Caco-2 (cell line): ENCODE measurements at regions not wholly inside any gene's neighbourhood (a gene's known extent, or its start where the extent isn't known, plus 50 kb on each side); places are given as distances from the start of the nearest gene placed in this dataset.

Experiments
- BruUV-seq: library from RNA; stranded (reverse); fragments of 400-500 nt; replicated peaks from 2 replicates; lab custom pipeline; 2021; lab: Mats Ljungman, UMichigan
- CTCF ChIA-PET: fragments of 300-600 bp; sonication (Branson Sonifier 250); formaldehyde crosslinking; loops from one replicate; lab custom pipeline; 2022; ENCODE audit warnings: antibody characterized with exemption; lab: Charles Lee
- POLR2A ChIA-PET: fragments of 300-600 bp; sonication (Branson Sonifier 250); formaldehyde crosslinking; loops from one replicate; lab custom pipeline; 2022; ENCODE audit warnings: antibody characterized with exemption; lab: Charles Lee
- DNase-seq, 2 experiments: peaks; one replicate each; pipeline versions ENCODE4 v3.0.0 to v3.0.0-alpha.2; 2020 to 2022
- H3K27me3 ChIP-seq: replicated peaks from 2 replicates; pipeline ENCODE4 v1.6.0; 2011; ENCODE audit warnings: low read length; ENCODE audit not compliant: control insufficient read depth, insufficient read depth
- H3K36me3 ChIP-seq: 2 replicates; pipeline ENCODE4 v1.5.1; 2011; ENCODE audit warnings: low read length; ENCODE audit not compliant: control insufficient read depth, insufficient read depth
- H3K4me1 ChIP-seq: fragments of 250-450 bp; sonication (Bioruptor Pico); 2 replicates; pipeline ENCODE4 v1.5.1; 2020; ENCODE audit warnings: mild to moderate bottlenecking
- H3K4me3 ChIP-seq: 2 replicates; pipeline ENCODE4 v1.5.1; 2011; ENCODE audit warnings: low read depth, mild to moderate bottlenecking, control low read depth, low read length
- H3K9me3 ChIP-seq: fragments of 250-450 bp; sonication (Bioruptor Pico); 2 replicates; pipeline ENCODE4 v1.5.1; 2020; ENCODE audit warnings: mild to moderate bottlenecking, moderate library complexity
- H3K27ac Mint-ChIP-seq: one replicate; pipeline ENCODE4 v1.8.0; 2022; ENCODE audit warnings: mixed read lengths; ENCODE audit not compliant: unreplicated experiment
- H3K27me3 Mint-ChIP-seq: one replicate; pipeline ENCODE4 v1.8.0; 2022; ENCODE audit warnings: mixed read lengths; ENCODE audit not compliant: insufficient read depth, unreplicated experiment
- H3K36me3 Mint-ChIP-seq: one replicate; pipeline ENCODE4 v1.8.0; 2022; ENCODE audit warnings: mild to moderate bottlenecking, mixed read lengths; ENCODE audit not compliant: insufficient read depth, unreplicated experiment
- H3K4me1 Mint-ChIP-seq: one replicate; pipeline ENCODE4 v1.8.0; 2022; ENCODE audit warnings: low read depth, mixed read lengths; ENCODE audit not compliant: unreplicated experiment
- H3K4me3 Mint-ChIP-seq: one replicate; pipeline ENCODE4 v1.8.0; 2022; ENCODE audit warnings: mild to moderate bottlenecking, moderate library complexity, mixed read lengths; ENCODE audit not compliant: unreplicated experiment
- H3K9me3 Mint-ChIP-seq: one replicate; pipeline ENCODE4 v1.8.0; 2022; ENCODE audit warnings: mixed read lengths; ENCODE audit not compliant: unreplicated experiment
- intact Hi-C: fragments of 100-400 bp; cut with micrococcal nuclease; formaldehyde crosslinking; loops from one replicate; pipeline ENCODE4 v1.10.0; 2022; ENCODE audit not compliant: unreplicated experiment
- TF ChIP-seq, protein P1 (sequence below), 2 experiments: fragments of 200-600 bp in 1 of 2; IDR thresholded peaks; 1 replicate in 1 of 2; 2 replicates in 1 of 2; pipeline versions ENCODE4 v1.5.1 to v1.8.0; 2011 to 2022; ENCODE audit warnings: antibody characterized with exemption in 1 of 2, control low read depth in 1 of 2, inconsistent platforms in 1 of 2, low read depth in 1 of 2, low read length in 1 of 2, mild to moderate bottlenecking in 1 of 2, moderate library complexity in 1 of 2; ENCODE audit not compliant: insufficient read depth in 1 of 2, severe bottlenecking in 1 of 2, unreplicated experiment in 1 of 2

DNA sequence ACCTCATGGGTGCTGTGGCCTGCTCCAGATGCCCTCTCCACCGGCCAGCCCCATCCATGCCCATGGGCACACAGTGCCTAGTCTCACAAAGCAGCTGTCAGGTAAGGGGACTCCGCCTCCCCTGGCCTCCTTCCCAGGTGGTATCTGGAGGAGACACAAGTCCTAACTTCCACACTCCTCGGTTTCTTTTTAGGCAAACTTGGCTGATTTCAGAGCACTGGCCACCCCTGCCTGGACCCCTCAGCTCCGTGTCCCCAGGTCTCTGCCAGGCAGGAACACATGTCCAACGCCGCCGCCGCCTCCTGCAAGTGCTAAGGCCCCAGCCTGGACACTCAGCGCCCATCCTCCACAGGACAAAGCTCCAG is 324.1 kb upstream of the DIO3 start:
- POLR2A ChIA-PET, result no interaction called here
- H3K4me3 ChIP-seq, result no peak overlapping the region
- H3K27me3 ChIP-seq, result no peaks in the 10 kb centered on the region
- no peak overlapping the region for H3K27ac Mint-ChIP-seq
- no TSS peak for BruUV-seq
- CTCF ChIA-PET, result no interaction called here
- no peaks in the 10 kb centered on the region for H3K27me3 Mint-ChIP-seq
- no peaks in the 10 kb centered on the region for H3K4me1 Mint-ChIP-seq
- peak in 1 of 2 experiments; percentile 26 for DNase-seq
- no peaks in the 10 kb centered on the region for H3K36me3 ChIP-seq
- H3K4me3 Mint-ChIP-seq, result no peak overlapping the region
- no peaks in the 10 kb centered on the region for H3K9me3 ChIP-seq
- H3K4me1 ChIP-seq, result no peaks in the 10 kb centered on the region
- intact Hi-C loops, result loop anchor here (5.0 to 10.0 kb wide), 2 partner anchors 330 to 388 kb away; no protein-coding TSS in a partner anchor
- peaks cover 9% of the 10 kb centered on the region for H3K9me3 Mint-ChIP-seq
- H3K36me3 Mint-ChIP-seq, result no peaks in the 10 kb centered on the region
- TF ChIP-seq, protein P1, sequence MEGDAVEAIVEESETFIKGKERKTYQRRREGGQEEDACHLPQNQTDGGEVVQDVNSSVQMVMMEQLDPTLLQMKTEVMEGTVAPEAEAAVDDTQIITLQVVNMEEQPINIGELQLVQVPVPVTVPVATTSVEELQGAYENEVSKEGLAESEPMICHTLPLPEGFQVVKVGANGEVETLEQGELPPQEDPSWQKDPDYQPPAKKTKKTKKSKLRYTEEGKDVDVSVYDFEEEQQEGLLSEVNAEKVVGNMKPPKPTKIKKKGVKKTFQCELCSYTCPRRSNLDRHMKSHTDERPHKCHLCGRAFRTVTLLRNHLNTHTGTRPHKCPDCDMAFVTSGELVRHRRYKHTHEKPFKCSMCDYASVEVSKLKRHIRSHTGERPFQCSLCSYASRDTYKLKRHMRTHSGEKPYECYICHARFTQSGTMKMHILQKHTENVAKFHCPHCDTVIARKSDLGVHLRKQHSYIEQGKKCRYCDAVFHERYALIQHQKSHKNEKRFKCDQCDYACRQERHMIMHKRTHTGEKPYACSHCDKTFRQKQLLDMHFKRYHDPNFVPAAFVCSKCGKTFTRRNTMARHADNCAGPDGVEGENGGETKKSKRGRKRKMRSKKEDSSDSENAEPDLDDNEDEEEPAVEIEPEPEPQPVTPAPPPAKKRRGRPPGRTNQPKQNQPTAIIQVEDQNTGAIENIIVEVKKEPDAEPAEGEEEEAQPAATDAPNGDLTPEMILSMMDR (IDR thresholded peaks at IDR 0.05; ENCODE audit: insufficient read depth in 1 of 2, low read depth in 1 of 2, low read length in 1 of 2, severe bottlenecking in 1 of 2, unreplicated experiment in 1 of 2), result no peak

GRCh38 chr14:101239065-101239464 is 322.2 kb upstream of the DIO3 start:
- POLR2A ChIA-PET, result no interaction called here

GRCh38 chr14:101241147-101241546 is 320.1 kb upstream of the DIO3 start:
- no peaks in the 10 kb centered on the region for H3K27me3 ChIP-seq
- ChIA-PET POLR2A (no interaction called here), CTCF (no interaction called here)
- no peak overlapping the region for H3K4me3 ChIP-seq
- intact Hi-C loops, result no loop called here
- Mint-ChIP-seq H3K27me3 (no peaks in the 10 kb centered on the region), H3K4me1 (no peaks in the 10 kb centered on the region), H3K4me3 (no peak overlapping the region), H3K36me3 (no peaks in the 10 kb centered on the region), H3K9me3 (peaks cover 9% of the 10 kb centered on the region), H3K27ac (no peak overlapping the region)
- no TSS peak for BruUV-seq
- TF ChIP-seq, protein P1 (IDR thresholded peaks at IDR 0.05; ENCODE audit: insufficient read depth in 1 of 2, low read depth in 1 of 2, low read length in 1 of 2, severe bottlenecking in 1 of 2, unreplicated experiment in 1 of 2), result no peak
- H3K4me1 ChIP-seq, result no peaks in the 10 kb centered on the region
- no peaks in the 10 kb centered on the region for H3K36me3 ChIP-seq
- DNase-seq, result peak in 1 of 2 experiments; percentile 5
- no peaks in the 10 kb centered on the region for H3K9me3 ChIP-seq

More at GRCh38 chr14:101239065-101239464, 322.2 kb upstream of the DIO3 start:
- no peaks in the 10 kb centered on the region for H3K27me3 ChIP-seq
- H3K4me3 ChIP-seq, result no peak overlapping the region
- no peaks in the 10 kb centered on the region for H3K27me3 Mint-ChIP-seq
- no peaks in the 10 kb centered on the region for H3K9me3 ChIP-seq
- H3K36me3 ChIP-seq, result no peaks in the 10 kb centered on the region
- H3K36me3 Mint-ChIP-seq, result no peaks in the 10 kb centered on the region
- H3K9me3 Mint-ChIP-seq, result peaks cover 9% of the 10 kb centered on the region
- intact Hi-C loops, result loop anchor here (5.0 to 10.0 kb wide), 2 partner anchors 332 to 386 kb away; no protein-coding TSS in a partner anchor
- no peaks in the 10 kb centered on the region for H3K4me1 Mint-ChIP-seq
- CTCF ChIA-PET, result no interaction called here
- DNase-seq, result peak in 1 of 2 experiments; percentile 9
- no peak overlapping the region for H3K27ac Mint-ChIP-seq
- TF ChIP-seq, protein P1 (IDR thresholded peaks at IDR 0.05; ENCODE audit: insufficient read depth in 1 of 2, low read depth in 1 of 2, low read length in 1 of 2, severe bottlenecking in 1 of 2, unreplicated experiment in 1 of 2), result no peak
- H3K4me1 ChIP-seq, result no peaks in the 10 kb centered on the region
- no peak overlapping the region for H3K4me3 Mint-ChIP-seq
- no TSS peak for BruUV-seq
